ENCODE measurements at regions not wholly inside any gene's neighbourhood (a gene's known extent, or its start where the extent isn't known, plus 50 kb on each side); places are given as distances from the start of the nearest gene placed in this dataset.
"Not testable (repeated sequence)": the region's sequence is repeated elsewhere in the genome, so short reads cannot be mapped to it uniquely, and the experiment has no call there.

DNA sequence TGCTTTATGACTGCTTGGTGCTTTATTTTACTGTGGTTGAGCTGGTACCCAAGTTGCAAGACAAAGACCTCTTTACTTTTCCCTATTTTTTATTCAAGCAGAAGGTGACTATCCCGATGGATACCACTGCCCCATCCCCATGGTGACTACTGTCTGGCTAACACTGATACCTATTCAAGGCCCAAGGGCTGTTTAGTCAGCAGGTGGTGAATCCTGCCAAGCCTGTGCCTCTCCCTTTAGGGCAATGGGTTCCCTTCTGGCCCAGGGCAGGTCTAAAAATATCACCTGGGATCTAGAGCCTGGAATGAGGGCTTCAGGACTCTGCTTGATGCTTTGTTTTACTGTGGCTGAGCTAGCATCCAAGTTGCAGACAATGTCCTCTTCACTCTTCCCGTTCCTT is 510.0 kb upstream of the GRAMD2B start:
- Mint-ChIP-seq H3K9me3 (peaks cover 5 to 63% (median 26%) of the 10 kb centered on the region in 9 donors), H3K4me1 (no peaks in the 10 kb centered on the region), H3K4me3 (no peak overlapping the region), H3K27me3 (no peaks in the 10 kb centered on the region), H3K27ac (no peak overlapping the region), H3K36me3 (peaks cover 0 to 11% (median 0%) of the 10 kb centered on the region in 3 donors)
- no peak for ATAC-seq
- POLR2A ChIA-PET = no interaction called here
- no peak for DNase-seq

- H3K9me3 Mint-ChIP-seq = peaks cover 0 to 53% (median 18%) of the 10 kb centered on the region in 9 donors
- POLR2A ChIA-PET = no interaction called here
- no peak overlapping the region for H3K27ac Mint-ChIP-seq
- DNase-seq (no peak), ATAC-seq (no peak)
- H3K4me3 Mint-ChIP-seq = no peak overlapping the region
- no peaks in the 10 kb centered on the region for H3K27me3 Mint-ChIP-seq
- no peaks in the 10 kb centered on the region for H3K4me1 Mint-ChIP-seq
- H3K36me3 Mint-ChIP-seq = peaks cover 0 to 11% (median 0%) of the 10 kb centered on the region in 3 donors
Measured at GRCh38 chr5:125914471-125914870, 508.7 kb upstream of the GRAMD2B start.

DNA sequence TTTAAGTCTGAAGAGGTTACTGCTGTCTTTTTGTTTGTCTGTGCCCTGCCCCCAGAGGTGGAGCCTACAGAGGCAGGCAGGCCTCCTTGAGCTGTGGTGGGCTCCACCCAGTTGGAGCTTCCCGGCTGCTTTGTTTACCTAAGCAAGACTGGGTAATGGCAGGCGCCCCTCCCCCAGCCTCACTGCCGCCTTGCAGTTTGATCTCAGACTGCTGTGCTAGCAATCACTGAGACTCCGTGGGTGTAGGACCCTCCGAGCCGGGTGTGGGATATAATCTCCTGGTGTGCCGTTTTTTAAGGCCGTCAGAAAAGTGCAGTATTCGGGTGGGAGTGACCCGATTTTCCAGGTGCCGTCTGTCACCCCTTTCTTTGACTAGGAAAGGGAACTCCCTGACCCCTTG is 499.3 kb upstream of the GRAMD2B start:
- H3K36me3 Mint-ChIP-seq, DNase-seq, H3K27ac Mint-ChIP-seq, H3K4me3 Mint-ChIP-seq, H3K4me1 Mint-ChIP-seq, ATAC-seq, H3K27me3 Mint-ChIP-seq, POLR2A ChIA-PET: not testable (repeated sequence)
- H3K9me3 Mint-ChIP-seq = peaks cover 3 to 11% (median 7%) of the 10 kb centered on the region in 9 donors

GRCh38 chr5:125926172-125926571 is 497.0 kb upstream of the GRAMD2B start:
- H3K4me3 Mint-ChIP-seq = no peak overlapping the region
- H3K36me3 Mint-ChIP-seq = no peaks in the 10 kb centered on the region
- ATAC-seq (no peak), DNase-seq (no peak)
- peaks cover 3 to 23% (median 11%) of the 10 kb centered on the region in 9 donors for H3K9me3 Mint-ChIP-seq
- no peaks in the 10 kb centered on the region for H3K4me1 Mint-ChIP-seq
- H3K27ac Mint-ChIP-seq = no peak overlapping the region
- POLR2A ChIA-PET = no interaction called here
- H3K27me3 Mint-ChIP-seq = no peaks in the 10 kb centered on the region

- no peak for ATAC-seq
- Mint-ChIP-seq H3K36me3 (no peaks in the 10 kb centered on the region), H3K4me3 (no peak overlapping the region), H3K27ac (no peak overlapping the region), H3K9me3 (peaks cover 2 to 26% (median 11%) of the 10 kb centered on the region in 9 donors), H3K4me1 (no peaks in the 10 kb centered on the region), H3K27me3 (no peaks in the 10 kb centered on the region)
- no peak for DNase-seq
- POLR2A ChIA-PET = no interaction called here
Measured at GRCh38 chr5:125928663-125929062, 494.5 kb upstream of the GRAMD2B start.

GRCh38 chr5:125950012-125950615 is 473.1 kb upstream of the GRAMD2B start:
- Mint-ChIP-seq H3K4me3 (no peak overlapping the region), H3K27ac (no peak overlapping the region), H3K4me1 (no peaks in the 10 kb centered on the region), H3K36me3 (no peaks in the 10 kb centered on the region), H3K9me3 (peaks cover 0 to 23% (median 7%) of the 10 kb centered on the region in 9 donors), H3K27me3 (no peaks in the 10 kb centered on the region)
- ATAC-seq = no peak
- POLR2A ChIA-PET = no interaction called here
- no peak for DNase-seq

DNA sequence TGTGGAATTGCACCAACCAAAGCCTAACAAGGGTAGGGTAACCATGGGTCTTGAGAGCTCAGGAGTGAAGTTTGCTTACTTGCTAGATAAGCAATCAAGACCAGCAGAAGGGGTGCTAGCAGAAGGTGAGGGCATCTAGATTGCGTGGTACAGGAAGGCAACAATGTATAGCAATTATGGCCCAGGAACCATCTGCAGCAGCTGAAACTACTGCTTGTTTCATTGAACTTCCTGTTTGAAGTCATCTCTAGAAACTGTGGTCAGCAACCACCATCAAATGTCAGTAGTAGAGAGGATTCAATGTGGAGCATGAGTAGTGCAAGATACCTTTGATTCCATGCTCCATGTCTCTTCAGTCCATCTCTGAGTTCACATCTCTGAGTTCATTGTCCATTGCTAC is 462.1 kb upstream of the GRAMD2B start:
- no peak overlapping the region for H3K27ac Mint-ChIP-seq
- DNase-seq (no peak), ATAC-seq (no peak)
- no peaks in the 10 kb centered on the region for H3K4me1 Mint-ChIP-seq
- H3K9me3 Mint-ChIP-seq = peaks cover 0 to 12% (median 5%) of the 10 kb centered on the region in 9 donors
- POLR2A ChIA-PET = no interaction called here
- H3K36me3 Mint-ChIP-seq = peaks cover 0 to 5% (median 0%) of the 10 kb centered on the region in 3 donors
- no peaks in the 10 kb centered on the region for H3K27me3 Mint-ChIP-seq
- H3K4me3 Mint-ChIP-seq = no peak overlapping the region

DNA sequence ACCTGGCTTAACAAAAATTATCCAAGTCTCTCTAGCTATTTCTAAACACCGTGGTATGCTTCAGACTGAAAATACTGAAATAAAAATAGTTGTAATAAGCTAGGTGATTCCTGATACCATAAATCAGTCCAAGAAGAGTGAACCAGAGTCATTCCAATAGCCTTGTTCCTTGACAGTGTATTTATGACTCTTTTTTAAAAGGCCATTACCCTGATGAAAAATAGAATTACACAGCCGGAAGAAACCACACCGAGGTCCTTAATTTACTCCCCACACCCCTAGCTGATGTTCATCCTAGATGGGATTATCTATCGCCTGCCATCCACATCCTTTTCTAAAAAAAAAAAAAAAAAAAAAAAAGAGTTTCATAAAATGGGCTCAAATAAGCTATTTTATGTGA is 457.6 kb upstream of the GRAMD2B start:
- H3K27ac Mint-ChIP-seq = no peak overlapping the region
- peaks cover 0 to 10% (median 4%) of the 10 kb centered on the region in 9 donors for H3K9me3 Mint-ChIP-seq
- no peak overlapping the region for H3K4me3 Mint-ChIP-seq
- DNase-seq (no peak), ATAC-seq (no peak)
- H3K4me1 Mint-ChIP-seq = no peaks in the 10 kb centered on the region
- POLR2A ChIA-PET = no interaction called here
- no peaks in the 10 kb centered on the region for H3K27me3 Mint-ChIP-seq
- H3K36me3 Mint-ChIP-seq = no peaks in the 10 kb centered on the region

GRCh38 chr5:125967576-125967975 is 455.6 kb upstream of the GRAMD2B start:
- no peaks in the 10 kb centered on the region for H3K27me3 Mint-ChIP-seq
- H3K4me1 Mint-ChIP-seq = no peaks in the 10 kb centered on the region
- ATAC-seq = no peak
- H3K27ac Mint-ChIP-seq = no peak overlapping the region
- DNase-seq = no peak
- POLR2A ChIA-PET = no interaction called here
- peaks cover 0 to 10% (median 2%) of the 10 kb centered on the region in 9 donors for H3K9me3 Mint-ChIP-seq
- H3K36me3 Mint-ChIP-seq = no peaks in the 10 kb centered on the region
- H3K4me3 Mint-ChIP-seq = no peak overlapping the region

DNA sequence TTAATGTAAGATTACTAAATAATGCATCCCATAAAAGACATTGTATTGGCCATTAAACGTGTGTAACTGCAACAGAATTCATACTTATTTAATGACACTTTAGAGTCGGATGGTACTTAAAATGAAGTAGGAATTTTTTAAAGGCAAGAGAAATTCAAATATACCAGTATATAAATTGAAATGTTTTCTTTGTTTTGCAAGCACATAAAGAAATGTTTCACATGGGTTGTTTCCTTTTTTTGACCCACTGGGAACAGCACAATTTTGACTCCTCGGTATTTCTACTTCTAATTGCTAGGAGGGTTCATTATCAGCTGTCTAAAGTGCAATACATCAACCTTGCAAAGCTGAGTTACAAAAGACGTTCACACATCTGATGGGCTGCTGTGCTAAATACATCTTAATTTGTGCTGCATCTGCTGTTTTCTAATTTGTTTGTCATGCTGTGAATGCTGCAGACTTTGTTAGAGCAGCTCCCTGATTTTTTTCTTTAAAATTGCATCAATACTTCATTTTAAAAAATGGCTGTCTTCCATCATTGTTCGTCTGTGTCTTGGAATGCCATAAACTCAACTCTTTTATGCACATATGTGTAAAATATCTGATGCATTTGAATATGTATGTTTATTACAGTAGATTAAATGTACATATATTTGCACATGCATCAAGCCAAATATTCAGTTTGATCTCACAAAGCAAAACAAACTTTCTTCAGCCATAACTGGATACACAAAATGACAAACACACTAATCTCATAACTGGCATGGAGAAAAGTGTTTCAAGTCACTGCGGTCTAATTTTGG is 454.0 kb upstream of the GRAMD2B start:
- H3K27me3 Mint-ChIP-seq = no peaks in the 10 kb centered on the region
- no peak overlapping the region for H3K4me3 Mint-ChIP-seq
- no peak overlapping the region for H3K27ac Mint-ChIP-seq
- ATAC-seq (no peak), DNase-seq (no peak)
- POLR2A ChIA-PET = no interaction called here
- no peaks in the 10 kb centered on the region for H3K36me3 Mint-ChIP-seq
- H3K4me1 Mint-ChIP-seq = no peaks in the 10 kb centered on the region
- H3K9me3 Mint-ChIP-seq = peaks cover 0 to 9% (median 2%) of the 10 kb centered on the region in 9 donors

DNA sequence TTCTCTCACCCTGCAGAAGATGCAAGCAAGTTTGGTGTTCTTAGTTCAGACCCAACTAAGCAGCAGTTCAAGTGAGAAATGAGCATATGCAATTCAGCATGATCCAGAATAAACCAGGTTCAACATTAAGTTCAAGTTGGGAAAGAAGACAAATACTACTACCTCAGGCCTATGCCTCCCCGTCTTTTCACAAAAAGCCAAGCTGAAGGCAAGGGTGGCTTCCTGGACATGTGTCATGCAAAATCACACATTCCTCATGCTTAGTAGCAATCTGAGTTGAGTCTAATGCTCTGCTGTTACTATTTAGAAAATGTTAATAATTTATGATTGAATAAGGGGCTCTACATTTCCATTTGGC is 453.4 kb upstream of the GRAMD2B start:
- H3K4me1 Mint-ChIP-seq = no peaks in the 10 kb centered on the region
- no peak for DNase-seq
- no peaks in the 10 kb centered on the region for H3K36me3 Mint-ChIP-seq
- no peak for ATAC-seq
- H3K4me3 Mint-ChIP-seq = no peak overlapping the region
- POLR2A ChIA-PET = no interaction called here
- no peaks in the 10 kb centered on the region for H3K27me3 Mint-ChIP-seq
- no peak overlapping the region for H3K27ac Mint-ChIP-seq
- peaks cover 0 to 7% (median 2%) of the 10 kb centered on the region in 9 donors for H3K9me3 Mint-ChIP-seq

- no peak for DNase-seq
- peaks cover 0 to 6% (median 0%) of the 10 kb centered on the region in 9 donors for H3K9me3 Mint-ChIP-seq
- no peak for ATAC-seq
- H3K36me3 Mint-ChIP-seq = no peaks in the 10 kb centered on the region
- H3K4me3 Mint-ChIP-seq = no peak overlapping the region
- POLR2A ChIA-PET = no interaction called here
- no peak overlapping the region for H3K27ac Mint-ChIP-seq
- no peaks in the 10 kb centered on the region for H3K4me1 Mint-ChIP-seq
- H3K27me3 Mint-ChIP-seq = no peaks in the 10 kb centered on the region
Measured at GRCh38 chr5:125970631-125971307, 452.4 kb upstream of the GRAMD2B start.

GRCh38 chr5:125972706-125973105 is 450.5 kb upstream of the GRAMD2B start:
- POLR2A ChIA-PET = no interaction called here

More at GRCh38 chr5:125972706-125973105, 450.5 kb upstream of the GRAMD2B start:
- H3K36me3 Mint-ChIP-seq = no peaks in the 10 kb centered on the region
- H3K27ac Mint-ChIP-seq = no peak overlapping the region
- no peaks in the 10 kb centered on the region for H3K27me3 Mint-ChIP-seq
- peaks cover 0 to 3% (median 0%) of the 10 kb centered on the region in 9 donors for H3K9me3 Mint-ChIP-seq
- DNase-seq (no peak), ATAC-seq (no peak)
- H3K4me1 Mint-ChIP-seq = no peaks in the 10 kb centered on the region
- H3K4me3 Mint-ChIP-seq = no peak overlapping the region
